Stimulated activated naive CD4-positive, alpha-beta T cell (primary cell): ENCODE measurements at regions not wholly inside any gene's neighbourhood (a gene's known extent, or its start where the extent isn't known, plus 50 kb on each side); places are given as distances from the start of the nearest gene placed in this dataset.

Experiments used
- DNase-seq, 6 experiments: peaks; one replicate each; lab custom pipeline; 2025; lab: John Stamatoyannopoulos, UW

DNA sequence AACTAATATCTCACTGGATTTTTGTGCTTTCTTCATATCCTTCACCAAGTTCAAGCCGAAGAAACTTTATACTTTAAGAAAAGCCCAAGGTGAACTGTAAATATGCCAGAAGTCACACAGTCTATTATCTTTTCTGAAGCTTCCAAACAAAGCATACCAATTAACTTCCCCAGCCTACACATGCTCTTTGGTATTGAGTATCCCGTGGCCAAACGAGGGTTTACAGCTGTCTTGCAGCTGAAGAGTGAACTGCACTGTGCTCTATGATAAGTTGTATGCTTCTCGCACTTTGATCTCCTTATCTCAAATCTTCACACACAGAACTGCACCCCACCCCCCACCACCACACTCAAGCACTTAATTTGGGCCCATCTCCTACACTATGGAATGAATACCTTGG, 215.6 kb upstream of the VEPH1 start:
- DNase-seq: no peak

DNA sequence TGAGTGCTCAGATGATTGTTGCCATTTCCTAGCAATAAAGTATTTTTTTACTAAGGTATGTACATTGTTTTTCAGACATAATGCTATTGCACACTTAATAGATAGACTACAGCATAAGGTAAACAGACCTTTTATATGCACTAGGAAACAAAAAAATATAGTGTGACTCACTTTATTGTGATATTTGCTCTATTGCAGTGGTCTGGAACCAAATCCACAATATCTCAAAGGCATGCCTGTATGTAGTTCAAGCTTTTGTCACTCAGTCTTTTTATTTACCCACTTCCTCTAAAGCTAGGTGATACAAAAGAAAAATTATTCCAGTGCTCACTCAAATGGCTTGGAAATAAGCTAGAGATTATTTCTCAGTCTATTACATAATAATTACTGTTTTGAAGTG, 209.9 kb upstream of the VEPH1 start:
- no peak for DNase-seq

DNA sequence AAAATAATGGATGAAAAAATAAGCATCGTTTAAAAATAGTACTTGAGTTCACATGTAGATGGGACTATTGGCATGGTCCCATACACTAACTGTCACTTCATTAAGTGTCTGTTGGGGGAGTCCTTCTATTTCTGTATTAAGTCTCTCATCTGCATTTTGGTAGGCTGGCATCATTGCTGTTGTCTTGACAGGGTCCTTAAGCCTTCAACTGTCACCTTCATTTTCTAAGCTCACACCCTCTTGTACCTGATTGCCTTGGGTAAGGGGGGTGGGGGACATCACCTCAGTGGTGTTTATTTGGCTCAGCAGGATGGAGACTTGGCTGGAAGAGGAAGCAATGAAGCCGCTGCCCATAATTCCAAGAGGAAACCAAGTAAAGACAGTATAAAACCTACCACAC, 202.0 kb upstream of the VEPH1 start:
- no peak for DNase-seq

DNA sequence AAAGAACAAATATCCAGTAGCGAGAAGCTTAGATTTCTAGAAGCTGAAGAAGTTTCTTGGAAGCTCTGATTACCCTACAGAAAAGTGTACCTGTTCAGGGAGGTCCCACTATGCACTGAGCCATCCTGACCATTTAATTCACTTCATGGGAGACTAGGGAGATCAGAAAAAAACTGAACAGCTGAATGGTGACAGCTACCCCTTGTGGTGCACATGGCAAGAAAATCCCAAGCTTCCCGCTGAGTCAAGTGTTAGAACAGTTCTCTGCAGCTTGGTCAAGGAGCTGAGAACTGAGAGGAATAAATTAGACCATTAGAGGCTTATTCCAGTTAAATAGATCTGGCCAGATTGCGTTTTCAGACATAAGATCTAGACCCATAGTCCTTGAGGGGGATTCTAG, 197.2 kb upstream of the VEPH1 start:
- no peak for DNase-seq

DNA sequence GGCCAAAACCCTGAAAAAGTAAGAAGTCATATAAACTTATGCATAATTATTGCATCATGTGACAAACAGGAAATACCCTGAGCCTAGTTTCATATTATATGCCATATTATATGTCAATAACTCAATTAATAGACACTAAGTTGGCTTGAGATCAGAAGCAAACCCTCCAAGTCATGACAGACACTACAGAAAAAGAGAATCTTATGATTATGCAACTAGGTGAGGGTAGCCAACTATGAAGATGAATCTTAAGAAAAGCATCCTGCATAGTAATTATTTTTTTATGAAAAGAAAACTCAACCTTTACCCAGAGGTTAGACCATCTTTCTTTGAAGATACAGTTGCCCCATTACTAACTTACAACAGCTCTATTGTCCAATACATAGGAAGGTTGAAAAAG, 192.4 kb upstream of the VEPH1 start:
- no peak for DNase-seq

DNA sequence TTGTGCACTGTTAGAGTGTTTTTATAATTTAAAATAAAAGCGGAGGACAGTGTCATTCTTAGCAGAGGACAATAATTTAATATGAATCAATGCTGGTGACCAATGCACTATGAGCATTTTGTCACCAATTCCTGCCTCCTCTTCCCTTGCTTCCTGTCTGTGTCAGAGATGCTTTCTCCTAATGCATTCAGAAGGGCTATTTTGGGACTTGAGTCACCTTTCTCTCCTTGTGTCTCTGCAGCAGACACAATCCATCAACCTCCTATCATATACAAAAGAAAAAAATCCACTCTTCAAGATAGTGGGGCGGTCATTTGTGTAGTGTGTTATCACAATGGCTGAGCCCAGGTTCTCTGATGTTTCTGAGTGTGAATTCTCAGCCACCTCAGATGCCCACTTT, 191.9 kb upstream of the VEPH1 start:
- DNase-seq: no peak

DNA sequence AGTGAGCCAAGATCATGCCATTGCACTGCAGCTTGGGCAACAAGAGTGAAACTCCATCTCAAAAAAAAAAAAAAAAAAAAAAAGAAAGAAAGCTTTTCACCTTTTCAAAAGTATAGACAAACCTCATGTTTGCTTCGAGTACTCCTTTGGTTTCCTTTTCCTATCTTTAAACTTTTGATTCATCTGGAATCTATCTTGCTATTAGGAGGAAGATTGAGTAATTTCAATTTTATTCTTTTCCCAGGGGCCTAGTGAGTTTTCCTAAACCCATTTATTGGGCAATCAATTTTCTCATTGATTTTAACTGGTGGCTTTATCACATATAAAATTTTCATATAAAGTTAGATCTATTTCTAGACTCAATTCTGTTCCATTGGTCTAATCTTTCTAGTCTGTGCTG, 190.5 kb upstream of the VEPH1 start:
- DNase-seq: no peak

DNA sequence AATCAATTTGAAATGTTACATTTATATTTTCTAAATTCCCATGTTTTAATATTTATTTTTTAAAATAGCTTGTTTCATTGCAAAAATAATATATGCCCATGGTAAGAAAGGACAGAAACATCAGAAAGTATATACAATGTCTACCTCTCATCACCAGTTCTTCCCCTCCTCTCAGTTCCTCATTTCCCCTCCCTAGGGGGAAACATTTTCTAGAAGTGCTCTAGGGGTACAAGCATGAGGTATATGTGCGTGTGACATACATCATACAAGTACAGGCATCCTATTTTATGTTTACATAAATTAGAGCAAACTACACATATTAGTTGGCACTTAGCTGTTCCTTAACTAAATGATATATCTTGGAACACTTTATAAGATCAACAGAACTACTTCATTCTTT, 189.3 kb upstream of the VEPH1 start:
- DNase-seq: no peak

DNA sequence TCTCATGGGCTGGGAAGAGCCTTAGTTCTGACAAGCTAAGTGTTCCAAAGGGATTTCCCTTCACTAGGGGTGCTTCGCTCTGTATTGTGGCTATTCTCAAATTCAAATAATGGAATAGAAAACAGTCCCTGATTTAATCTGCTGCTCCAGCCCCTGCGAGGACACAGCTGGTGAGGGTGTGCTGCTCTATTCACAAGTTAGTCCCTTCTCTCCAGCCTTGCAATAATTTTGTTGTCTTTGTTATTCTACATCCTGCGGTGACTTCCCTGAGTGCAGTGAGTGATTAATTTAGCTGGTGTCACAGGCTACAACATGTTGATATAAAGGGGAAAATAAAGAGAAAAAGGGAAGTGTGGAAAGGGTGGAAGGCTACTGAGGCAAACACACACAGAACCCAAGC, 180.5 kb upstream of the VEPH1 start:
- DNase-seq: no peak

DNA sequence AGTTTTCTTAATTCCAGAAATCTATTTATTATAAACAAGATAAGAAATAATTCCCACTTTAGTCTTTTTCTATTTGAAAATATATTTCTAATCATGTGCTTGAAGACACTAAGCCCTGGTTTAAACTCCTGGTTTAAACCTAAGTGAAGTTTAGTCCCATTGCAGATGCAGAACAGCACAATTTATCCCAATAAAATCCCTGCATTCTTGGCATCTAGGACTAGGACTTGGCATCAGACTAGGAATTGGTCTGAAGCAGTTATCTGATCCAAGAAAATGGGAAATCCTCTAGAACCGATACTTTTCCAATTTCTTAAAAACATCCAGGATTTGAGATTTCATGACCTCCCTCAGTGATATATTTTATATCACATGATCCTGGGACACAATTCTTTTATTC, 168.8 kb upstream of the VEPH1 start:
- DNase-seq: no peak

DNA sequence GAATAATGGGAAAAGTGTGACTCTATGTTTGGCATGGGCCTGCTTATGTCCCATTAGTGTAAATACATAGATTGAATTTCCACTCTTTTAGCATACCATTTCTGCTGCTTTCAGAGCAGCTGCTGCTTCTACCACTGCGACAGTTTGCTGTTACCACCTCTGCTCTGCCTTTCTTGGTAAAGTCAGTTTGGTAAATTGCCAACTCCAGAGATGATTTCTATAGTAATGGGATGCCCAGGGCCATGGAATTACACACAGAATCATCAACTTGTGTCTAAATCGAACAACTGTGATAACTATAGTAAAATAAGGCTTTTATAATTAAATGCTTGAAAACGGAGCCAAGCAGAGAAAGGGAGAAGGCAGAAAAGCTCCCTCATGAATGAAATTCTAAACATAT, 168.4 kb upstream of the VEPH1 start:
- no peak for DNase-seq

DNA sequence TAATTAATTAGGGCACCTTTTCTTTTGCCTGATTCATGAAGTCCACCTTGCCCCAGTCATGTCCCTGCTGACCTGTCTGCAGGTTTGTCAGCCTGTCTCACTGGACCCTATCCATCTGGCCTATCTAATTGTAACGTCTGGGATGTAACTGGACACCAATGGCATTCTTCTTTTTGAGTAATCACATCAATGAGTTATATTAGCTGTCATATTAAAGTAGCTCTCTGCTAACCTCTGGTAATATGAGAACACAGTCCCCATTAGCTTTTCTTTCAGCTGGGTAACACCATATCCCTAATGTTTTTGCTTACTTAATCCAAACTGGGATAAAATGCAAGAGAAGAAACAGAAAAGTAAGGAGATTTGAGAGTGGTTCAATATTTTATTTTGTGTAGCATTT, 166.2 kb upstream of the VEPH1 start:
- DNase-seq: no peak

DNA sequence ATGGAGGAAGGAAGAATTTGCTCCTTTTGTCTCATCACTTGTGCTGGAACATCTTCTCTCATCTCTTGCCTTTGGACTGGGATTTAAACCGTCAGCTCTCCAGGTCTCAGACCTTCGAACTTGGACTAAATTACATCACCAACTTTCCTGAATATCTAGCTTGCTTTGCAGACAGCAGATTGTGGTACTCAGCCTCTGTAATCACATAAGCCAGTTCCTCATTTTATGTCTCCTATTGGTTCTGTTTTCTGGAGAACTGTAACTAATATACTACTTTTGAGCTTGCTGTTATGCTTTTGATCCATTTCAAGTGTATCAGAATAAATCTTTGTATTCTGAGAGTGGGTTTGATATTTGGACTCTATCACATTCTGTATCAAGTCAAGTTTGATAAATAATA, 164.3 kb upstream of the VEPH1 start:
- DNase-seq: no peak

DNA sequence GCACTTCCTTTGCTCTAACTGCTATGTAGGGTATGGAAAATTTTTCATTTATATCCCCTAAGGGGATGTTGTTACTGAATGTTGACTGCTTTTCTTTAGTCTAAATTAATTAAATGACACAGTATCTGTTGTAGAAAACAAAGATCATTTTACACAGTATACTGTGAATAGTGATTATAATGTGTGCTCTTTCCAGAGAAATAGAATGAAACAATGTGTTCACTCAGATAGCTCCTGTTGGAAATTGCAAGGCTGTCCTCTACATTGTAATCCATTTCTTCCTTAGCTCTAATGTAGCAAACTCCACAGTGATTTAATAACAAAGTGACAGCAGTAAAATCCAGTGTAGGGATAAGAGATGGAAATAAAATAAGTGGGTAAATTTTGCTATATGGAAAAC, 159.0 kb upstream of the VEPH1 start:
- no peak for DNase-seq

DNA sequence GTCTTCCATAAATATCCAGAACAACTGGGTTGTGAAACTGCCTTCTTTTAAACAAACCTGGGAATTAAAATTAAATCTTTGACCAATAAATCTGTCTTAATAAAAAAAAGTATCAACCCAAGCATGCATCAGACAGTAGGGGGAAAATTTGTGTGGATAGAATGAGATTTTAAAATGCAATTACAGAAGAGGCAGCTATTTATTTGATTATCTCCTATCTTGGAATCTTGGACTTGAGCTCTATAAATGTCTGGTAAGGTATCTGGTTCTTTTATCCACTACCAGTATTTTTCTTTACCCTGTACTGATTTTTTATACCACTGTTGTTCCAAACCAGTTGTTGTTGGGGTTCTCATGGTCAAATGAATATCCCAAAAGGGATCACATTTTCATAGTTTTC, 157.6 kb upstream of the VEPH1 start:
- DNase-seq: no peak

DNA sequence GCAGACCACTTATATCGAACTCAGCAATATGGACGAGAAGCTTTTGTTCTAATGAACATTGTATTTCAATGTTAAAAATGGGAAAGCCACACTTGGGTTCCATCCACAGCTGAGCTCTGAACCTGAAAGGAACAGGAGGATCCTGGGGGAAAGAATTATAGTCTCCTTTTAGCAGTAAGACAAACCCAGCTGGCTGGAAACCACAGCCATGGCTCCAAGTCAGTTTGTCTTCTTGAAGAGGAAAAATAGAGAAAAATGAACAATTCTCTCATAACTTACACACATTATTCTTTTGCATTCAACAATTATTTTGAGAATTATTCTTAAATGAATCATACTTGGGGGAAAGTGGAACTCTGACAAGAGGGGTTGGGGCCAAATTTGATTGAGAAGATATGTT, 149.2 kb upstream of the VEPH1 start:
- DNase-seq: no peak

DNA sequence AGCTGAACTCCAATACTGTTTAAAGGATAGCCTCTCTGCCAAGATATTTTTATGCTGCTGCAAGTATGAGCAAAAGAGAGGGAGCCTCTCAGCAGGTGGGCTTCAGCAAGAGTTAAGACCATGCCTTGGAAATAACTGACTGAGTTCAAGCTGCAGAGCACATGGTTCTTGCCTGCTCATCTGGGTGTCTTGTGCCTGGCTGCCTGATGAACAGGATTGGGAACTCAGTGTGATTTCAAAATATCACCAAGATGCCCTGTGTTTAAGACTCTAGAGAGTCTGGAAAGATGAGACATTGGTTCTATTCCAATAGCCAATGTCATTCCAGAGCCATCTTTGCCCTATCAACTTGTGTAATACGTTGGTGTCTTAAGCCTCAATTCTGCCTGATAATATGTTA, 147.5 kb upstream of the VEPH1 start:
- no peak for DNase-seq

DNA sequence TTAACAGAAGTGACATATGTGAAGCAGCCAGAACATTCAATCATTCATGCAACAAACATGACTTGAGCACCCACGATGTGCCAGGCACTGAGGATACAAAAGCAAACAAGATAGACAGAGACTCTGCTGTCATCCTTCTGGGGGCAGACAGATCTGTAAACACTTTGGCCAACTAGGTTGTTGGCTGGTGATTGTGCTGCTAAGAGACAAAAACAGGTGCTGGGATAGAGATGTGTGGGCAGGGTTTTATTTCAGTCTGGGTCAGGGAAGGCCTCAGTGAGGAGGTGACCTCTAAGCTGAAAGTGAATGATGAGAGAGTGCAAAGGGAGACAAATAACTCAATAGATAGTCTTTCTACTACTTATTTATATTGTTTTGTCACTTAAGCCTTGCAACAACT, 147.0 kb upstream of the VEPH1 start:
- DNase-seq: no peak

DNA sequence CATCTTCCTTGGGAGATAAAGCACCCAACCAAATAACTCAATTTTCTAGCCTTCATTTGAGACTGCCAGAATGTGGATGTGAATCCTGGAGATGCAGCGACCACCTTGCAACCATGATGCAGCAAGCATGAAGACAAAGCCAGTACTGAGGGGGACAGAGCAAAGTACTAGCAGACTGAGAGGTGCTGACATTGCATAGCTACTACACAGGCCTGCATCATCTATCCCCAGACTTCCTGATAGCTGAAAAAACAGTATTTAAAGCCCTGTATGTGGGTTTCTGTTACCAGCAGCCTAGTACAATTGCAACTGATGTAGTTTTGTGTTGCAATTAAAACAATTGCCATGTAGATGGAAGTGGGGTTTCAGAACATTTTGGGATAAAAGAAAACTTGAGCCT, 146.3 kb upstream of the VEPH1 start:
- DNase-seq: no peak

DNA sequence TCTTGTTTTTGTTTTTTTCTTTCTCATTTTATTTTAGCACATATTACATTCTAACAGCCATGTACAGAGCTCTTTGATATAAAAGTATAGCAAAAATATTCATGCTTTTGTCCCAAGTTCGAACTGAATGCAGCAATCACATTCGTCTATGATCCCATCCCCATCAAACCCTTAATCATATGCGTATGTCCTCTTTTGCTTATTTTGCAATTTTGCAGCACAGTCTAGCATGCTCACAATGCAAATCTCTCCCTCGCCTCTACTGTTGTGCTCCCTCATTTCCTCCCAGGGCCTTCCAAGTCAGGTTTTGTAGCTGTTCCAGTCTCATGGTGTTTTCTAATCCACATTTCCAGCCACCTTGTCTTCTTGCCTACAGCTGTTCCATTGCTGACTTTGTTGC, 144.6 kb upstream of the VEPH1 start:
- no peak for DNase-seq

DNA sequence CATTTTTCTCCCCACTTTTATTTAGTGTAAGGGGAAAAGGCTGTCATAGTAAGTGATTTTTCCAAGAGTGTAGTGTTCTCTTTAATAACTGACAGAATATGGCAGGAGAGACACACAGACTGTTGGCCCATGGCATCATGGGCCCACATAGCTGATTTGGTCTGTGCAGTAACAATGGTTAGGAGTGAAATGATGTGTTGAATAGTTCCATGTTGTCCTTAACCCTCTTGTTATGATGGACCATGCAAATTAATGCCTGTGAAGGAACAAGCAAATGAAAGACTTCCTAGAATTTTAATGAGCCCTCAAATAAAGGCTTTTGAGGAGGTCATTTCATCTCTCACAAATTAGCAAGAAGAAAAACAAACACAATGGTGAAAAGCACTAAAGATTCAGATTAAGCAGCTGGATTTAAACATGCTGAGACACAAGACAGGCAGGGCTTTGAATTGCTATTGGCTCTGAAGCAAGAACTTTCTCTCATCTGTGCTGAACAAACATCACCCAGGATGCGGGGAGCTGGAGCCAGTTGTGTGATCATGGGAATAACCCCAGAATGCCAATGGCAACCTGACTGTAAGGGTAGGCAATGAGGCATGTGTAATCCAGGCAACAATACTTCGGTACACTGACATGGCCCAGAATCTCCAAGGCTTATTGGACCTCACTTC, 136.7 kb upstream of the VEPH1 start:
- DNase-seq: no peak

DNA sequence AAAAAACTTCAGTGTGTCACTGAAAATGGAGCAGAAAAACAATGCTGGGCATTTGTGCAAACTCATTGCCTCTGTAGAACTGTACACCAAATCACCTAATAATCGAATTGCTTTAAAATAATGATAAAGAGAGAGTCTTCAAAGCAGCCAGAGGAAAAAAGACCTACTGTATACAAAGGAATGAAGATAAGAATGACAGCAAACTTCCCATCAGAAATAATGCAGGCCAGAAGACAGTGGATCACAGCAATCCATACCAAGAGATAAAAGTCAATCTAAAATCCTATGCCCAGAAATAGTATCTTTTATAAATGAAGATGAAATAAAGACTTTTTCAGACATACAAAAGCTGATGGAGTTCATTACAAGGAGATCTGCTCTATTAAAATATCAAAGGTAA, 134.7 kb upstream of the VEPH1 start:
- DNase-seq: no peak

DNA sequence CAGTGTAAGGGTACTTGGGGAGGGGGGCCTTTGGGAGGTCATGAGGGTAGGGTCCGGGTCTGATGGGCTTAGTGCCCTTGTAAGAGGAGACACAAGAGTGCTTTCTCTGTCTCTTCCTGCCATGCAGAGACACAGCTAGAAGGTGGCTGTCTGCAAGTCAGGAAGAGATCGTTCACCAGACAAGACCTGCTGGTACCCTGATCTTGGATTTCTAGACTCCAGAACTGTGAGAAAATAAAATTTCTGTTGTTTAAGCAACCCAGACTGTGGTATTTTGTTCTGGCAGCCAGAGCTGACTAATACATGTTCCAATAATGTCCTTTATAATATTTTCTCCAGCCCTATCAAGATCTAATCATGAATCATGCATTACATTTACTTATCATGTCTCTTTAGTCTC, 130.0 kb upstream of the VEPH1 start:
- no peak for DNase-seq

DNA sequence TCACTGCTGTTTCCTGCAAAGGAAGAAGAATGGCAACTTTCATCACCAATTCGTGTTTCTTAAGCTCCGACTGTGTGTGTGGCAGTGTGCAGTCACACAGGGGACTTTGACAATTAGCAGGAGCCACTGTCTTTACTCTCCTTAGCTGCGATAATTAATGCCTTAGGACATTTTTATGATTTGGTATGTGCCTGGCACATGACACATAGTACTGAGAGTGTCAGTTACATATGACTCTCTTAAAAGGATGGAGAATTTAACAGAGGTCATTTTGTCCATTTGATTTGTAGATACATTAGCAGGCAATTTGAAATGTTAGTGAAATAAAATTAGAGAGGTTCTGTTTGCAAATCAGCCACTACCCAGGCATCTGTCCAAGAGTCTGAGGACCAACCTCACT, 128.9 kb upstream of the VEPH1 start:
- DNase-seq: no peak

DNA sequence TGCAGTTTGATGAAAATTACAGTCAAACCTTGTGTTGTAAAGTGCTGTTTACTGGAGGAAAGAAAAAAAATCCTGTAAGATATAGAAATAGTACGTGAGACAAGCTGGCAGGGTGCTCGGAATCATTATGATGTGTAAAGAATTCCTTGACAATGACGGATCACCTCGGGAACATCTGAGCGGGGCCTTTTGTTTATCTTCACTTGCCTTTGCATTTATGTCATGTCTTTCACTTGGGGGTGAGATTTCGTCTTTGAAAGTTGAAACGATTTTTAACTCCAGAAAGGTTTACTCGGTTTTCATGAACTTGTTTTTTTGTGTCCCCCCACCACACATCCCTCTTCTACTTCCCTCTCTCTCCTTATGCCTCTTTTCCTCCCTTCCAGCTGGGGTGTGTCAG, 128.3 kb upstream of the VEPH1 start:
- no peak for DNase-seq
